ENCODE measurements at regions not wholly inside any gene's neighbourhood (a gene's known extent, or its start where the extent isn't known, plus 50 kb on each side); places are given as distances from the start of the nearest gene placed in this dataset.
A peak's percentile ranks its signal among the peaks of the same experiment; 100 is the strongest.

DNA sequence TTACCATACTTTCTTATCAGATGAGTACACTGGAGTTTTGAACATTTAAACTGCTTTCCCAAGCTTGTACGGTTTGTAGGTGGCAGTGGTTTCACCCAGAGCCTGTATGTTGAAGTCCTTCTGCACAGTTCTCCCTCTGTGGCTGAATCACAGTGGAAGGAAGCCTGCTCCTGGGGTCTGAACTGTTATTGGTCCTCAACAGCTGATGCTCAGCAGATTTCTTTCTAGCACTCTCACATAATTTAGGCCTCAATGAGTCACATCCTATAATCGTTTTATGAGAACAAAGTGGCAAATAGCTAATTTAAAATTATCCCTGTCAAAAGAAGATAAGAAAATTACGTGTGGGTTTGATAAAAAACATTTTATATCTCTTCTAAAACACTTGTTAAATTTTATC, 229.7 kb downstream of the TLE4 start:
- H3K4me3 ChIP-seq (ENCODE audit: low read length) = no peak overlapping the region
- H3K4me1 ChIP-seq (ENCODE audit: control insufficient read depth, insufficient read depth, low read length) = peaks cover 6% of the 10 kb centered on the region
- WGBS (ENCODE audit: insufficient coverage) = no CpG with 5 or more reads among the region's 3 CpGs
- no peaks in the 10 kb centered on the region for H3K36me3 ChIP-seq (ENCODE audit: control insufficient read depth, insufficient read depth, low read length)
- no peak for DNase-seq
- no peak overlapping the region for H3K27ac ChIP-seq (ENCODE audit: low read length)
- H3K27me3 ChIP-seq (ENCODE audit: control insufficient read depth, insufficient read depth, low read length) = no peaks in the 10 kb centered on the region
- H3K9me3 ChIP-seq (replicated peaks; ENCODE audit: control insufficient read depth, low read depth, low read length) = no peaks in the 10 kb centered on the region

DNA sequence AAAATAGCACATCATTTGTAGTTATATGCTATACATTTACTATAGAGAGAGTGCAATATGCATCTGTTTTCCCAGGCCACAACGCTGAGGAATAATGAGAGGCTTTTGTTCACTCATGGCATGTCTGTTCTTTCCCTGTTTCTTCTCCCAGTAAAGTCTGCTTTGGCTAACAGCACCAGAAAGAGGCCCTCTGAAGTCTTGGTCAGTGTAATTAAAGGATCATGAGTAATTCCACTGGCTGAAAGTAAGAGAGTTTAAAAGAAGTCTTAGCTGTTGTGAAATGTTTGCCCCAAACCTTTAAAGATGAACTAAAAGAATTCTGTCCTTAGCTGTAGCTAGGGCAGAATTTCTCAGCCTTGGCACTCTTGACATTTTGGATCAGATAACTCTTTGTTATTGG, 228.8 kb downstream of the TLE4 start:
- Histone ChIP-seq H3K27ac (ENCODE audit: low read length) (no peak overlapping the region), H3K4me3 (ENCODE audit: low read length) (no peak overlapping the region), H3K9me3 (replicated peaks; ENCODE audit: control insufficient read depth, low read depth, low read length) (no peaks in the 10 kb centered on the region), H3K27me3 (ENCODE audit: control insufficient read depth, insufficient read depth, low read length) (no peaks in the 10 kb centered on the region), H3K4me1 (ENCODE audit: control insufficient read depth, insufficient read depth, low read length) (peaks cover 6% of the 10 kb centered on the region), H3K36me3 (ENCODE audit: control insufficient read depth, insufficient read depth, low read length) (no peaks in the 10 kb centered on the region)
- WGBS (ENCODE audit: insufficient coverage) = no CpG with 5 or more reads among the region's 1 CpG
- no peak for DNase-seq

DNA sequence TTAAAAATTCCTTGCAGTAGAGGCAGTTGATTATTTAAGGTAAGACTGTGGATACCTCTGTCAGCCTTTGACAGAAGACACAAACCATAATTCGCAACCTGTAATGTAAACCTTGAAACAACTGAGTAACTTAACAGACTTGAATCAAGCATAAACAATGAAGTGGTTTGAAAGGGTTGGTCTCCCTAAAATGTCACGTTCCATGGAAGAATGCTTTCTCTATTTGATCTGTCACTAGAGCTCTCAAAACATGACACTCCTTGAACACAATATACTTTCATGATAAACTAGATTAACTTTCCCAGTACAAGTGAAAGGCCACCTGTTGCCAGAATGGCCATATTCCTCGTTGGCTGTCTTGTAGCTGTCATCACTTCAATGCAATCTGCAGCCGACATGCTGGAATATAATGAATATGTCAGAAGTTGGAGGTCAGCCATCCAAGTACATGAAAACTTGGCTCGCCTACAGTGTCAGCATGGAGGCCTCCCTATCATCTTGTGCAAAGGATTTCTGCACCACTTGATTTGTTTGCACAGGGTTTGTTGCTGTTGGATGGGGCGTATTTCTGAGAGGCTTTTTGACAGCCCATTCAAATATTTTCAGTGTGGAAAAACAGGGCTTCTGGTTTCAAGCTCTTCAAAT, 228.0 kb downstream of the TLE4 start:
- peak; percentile 85 for DNase-seq
- H3K4me1 ChIP-seq (ENCODE audit: control insufficient read depth, insufficient read depth, low read length) = peaks cover 6% of the 10 kb centered on the region
- H3K9me3 ChIP-seq (replicated peaks; ENCODE audit: control insufficient read depth, low read depth, low read length) = no peaks in the 10 kb centered on the region
- no peak overlapping the region for H3K4me3 ChIP-seq (ENCODE audit: low read length)
- H3K27me3 ChIP-seq (ENCODE audit: control insufficient read depth, insufficient read depth, low read length) = no peaks in the 10 kb centered on the region
- no peaks in the 10 kb centered on the region for H3K36me3 ChIP-seq (ENCODE audit: control insufficient read depth, insufficient read depth, low read length)
- WGBS (ENCODE audit: insufficient coverage) = 30% methylated on average over 2 of the region's 6 CpGs
- no peak overlapping the region for H3K27ac ChIP-seq (ENCODE audit: low read length)

DNA sequence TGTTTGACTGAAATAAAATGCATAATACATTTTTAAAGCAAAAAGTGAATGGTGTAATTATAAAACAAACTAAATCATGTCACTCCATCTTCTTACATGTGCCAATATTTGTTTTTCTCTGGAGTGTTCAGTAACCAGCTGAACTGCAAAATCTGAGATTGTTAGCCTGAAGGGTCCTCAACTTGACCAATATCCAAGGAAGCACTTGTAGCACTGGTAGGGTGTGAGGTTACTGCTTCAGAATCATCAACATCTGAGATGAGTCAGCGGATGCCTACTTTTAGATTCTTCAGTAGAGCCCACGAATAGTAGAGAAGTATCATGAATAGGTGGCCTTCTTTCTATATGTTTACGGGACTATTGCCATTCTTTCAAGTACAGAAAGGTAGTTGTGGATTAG, 226.7 kb downstream of the TLE4 start:
- Histone ChIP-seq H3K9me3 (replicated peaks; ENCODE audit: control insufficient read depth, low read depth, low read length) (no peaks in the 10 kb centered on the region), H3K27me3 (ENCODE audit: control insufficient read depth, insufficient read depth, low read length) (no peaks in the 10 kb centered on the region), H3K36me3 (ENCODE audit: control insufficient read depth, insufficient read depth, low read length) (no peaks in the 10 kb centered on the region), H3K27ac (ENCODE audit: low read length) (no peak overlapping the region), H3K4me3 (ENCODE audit: low read length) (no peak overlapping the region), H3K4me1 (ENCODE audit: control insufficient read depth, insufficient read depth, low read length) (peaks cover 6% of the 10 kb centered on the region)
- WGBS (ENCODE audit: insufficient coverage) = 100% methylated on average over 2 of the region's 3 CpGs
- no peak for DNase-seq

DNA sequence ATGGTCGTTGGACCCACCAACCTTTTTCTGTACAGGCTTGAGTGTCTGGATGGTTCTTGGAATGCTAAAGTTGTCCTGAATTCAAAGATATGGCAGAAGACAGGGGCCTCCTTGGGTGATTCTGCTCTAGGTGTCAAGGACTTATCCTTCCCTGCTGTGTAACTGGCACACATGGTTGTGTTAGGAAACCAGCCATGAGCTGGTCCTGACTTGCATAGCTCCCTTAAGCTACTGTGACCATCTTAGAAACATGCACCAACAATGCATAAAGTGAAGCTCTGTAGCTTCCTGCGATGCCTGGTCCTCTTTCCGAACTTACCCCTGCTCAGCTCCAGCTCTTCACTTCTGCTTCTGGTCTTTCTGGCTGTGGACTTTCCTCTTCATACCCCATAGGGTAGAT, 224.6 kb downstream of the TLE4 start:
- no peak for DNase-seq
- Histone ChIP-seq H3K4me3 (ENCODE audit: low read length) (no peak overlapping the region), H3K9me3 (replicated peaks; ENCODE audit: control insufficient read depth, low read depth, low read length) (no peaks in the 10 kb centered on the region), H3K4me1 (ENCODE audit: control insufficient read depth, insufficient read depth, low read length) (peaks cover 6% of the 10 kb centered on the region), H3K36me3 (ENCODE audit: control insufficient read depth, insufficient read depth, low read length) (no peaks in the 10 kb centered on the region), H3K27me3 (ENCODE audit: control insufficient read depth, insufficient read depth, low read length) (no peaks in the 10 kb centered on the region), H3K27ac (ENCODE audit: low read length) (no peak overlapping the region)
- no CpG with 5 or more reads among the region's 3 CpGs for WGBS (ENCODE audit: insufficient coverage)

DNA sequence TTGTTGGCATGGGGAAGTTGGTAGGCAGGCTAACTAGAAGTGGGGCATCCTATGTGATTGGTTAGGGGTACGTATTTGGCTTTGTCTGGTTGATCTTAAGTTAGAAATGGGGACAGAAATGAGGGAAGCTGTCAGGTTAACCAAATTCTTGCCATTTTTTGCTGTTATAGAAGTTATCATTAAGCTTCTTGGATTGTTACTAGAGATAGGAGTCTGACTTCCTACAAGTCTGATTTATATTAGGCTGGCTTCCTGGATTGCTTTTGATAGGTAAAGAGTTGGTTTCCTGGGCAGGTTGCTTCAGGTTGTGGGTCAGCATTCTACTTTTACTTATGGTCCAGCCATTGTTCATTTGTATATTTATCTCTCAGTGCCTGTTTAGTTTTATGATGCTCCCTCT, 216.9 kb downstream of the TLE4 start:
- Histone ChIP-seq H3K4me1 (ENCODE audit: control insufficient read depth, insufficient read depth, low read length) (no peaks in the 10 kb centered on the region), H3K4me3 (ENCODE audit: low read length) (no peak overlapping the region), H3K36me3 (ENCODE audit: control insufficient read depth, insufficient read depth, low read length) (no peaks in the 10 kb centered on the region), H3K27me3 (ENCODE audit: control insufficient read depth, insufficient read depth, low read length) (no peaks in the 10 kb centered on the region), H3K27ac (ENCODE audit: low read length) (no peak overlapping the region), H3K9me3 (replicated peaks; ENCODE audit: control insufficient read depth, low read depth, low read length) (no peaks in the 10 kb centered on the region)
- WGBS (ENCODE audit: insufficient coverage) = 80% methylated on average over 1 of the region's 1 CpG
- no peak for DNase-seq

DNA sequence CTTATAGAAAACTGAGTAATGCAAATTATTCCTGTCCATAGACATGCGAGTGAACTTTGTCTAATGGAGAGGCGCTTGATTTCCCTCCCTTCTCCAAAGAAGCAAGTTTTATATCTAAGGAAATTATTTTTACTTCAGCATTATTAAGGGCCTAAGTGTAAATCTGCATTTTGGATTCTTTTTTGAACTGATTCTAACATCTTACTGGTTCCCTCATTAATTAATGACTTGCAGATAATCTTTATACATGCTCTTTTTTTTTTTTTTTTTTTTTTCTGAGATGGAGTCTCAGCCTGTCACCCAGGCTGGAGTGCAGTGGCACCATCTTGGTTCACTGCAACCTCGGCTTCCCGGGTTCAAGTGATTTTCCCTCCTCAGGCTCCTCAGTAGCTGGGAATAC, 209.5 kb downstream of the TLE4 start:
- WGBS (ENCODE audit: insufficient coverage) = no CpG with 5 or more reads among the region's 4 CpGs
- Histone ChIP-seq H3K4me1 (ENCODE audit: control insufficient read depth, insufficient read depth, low read length) (no peaks in the 10 kb centered on the region), H3K27ac (ENCODE audit: low read length) (no peak overlapping the region), H3K27me3 (ENCODE audit: control insufficient read depth, insufficient read depth, low read length) (no peaks in the 10 kb centered on the region), H3K4me3 (ENCODE audit: low read length) (no peak overlapping the region), H3K9me3 (replicated peaks; ENCODE audit: control insufficient read depth, low read depth, low read length) (no peaks in the 10 kb centered on the region), H3K36me3 (ENCODE audit: control insufficient read depth, insufficient read depth, low read length) (no peaks in the 10 kb centered on the region)
- no peak for DNase-seq

DNA sequence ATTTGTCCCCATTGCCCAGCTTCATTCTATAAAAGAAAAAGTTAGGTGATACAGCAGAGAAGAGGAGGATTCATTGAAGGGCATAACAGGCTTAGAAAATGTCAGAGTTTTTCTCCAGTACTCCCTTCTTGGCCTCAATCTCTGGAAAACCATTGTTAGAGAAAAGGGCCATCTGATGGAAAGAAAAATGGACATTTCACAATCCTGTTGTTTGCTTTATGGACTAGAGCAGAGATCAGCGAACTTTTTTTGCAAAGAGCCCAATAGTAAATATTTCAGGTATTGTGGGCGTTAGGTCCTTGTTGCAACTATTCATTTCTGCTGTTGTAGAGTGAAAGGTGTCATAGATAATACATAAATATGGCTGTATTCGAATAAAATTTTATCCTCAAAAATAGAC, 208.8 kb downstream of the TLE4 start:
- H3K27ac ChIP-seq (ENCODE audit: low read length) = no peak overlapping the region
- whole genome bisulfite sequencing (ENCODE audit: insufficient coverage) = no CpG with 5 or more reads among the region's 3 CpGs
- no peaks in the 10 kb centered on the region for H3K9me3 ChIP-seq (replicated peaks; ENCODE audit: control insufficient read depth, low read depth, low read length)
- no peaks in the 10 kb centered on the region for H3K27me3 ChIP-seq (ENCODE audit: control insufficient read depth, insufficient read depth, low read length)
- H3K4me1 ChIP-seq (ENCODE audit: control insufficient read depth, insufficient read depth, low read length) = no peaks in the 10 kb centered on the region
- no peaks in the 10 kb centered on the region for H3K36me3 ChIP-seq (ENCODE audit: control insufficient read depth, insufficient read depth, low read length)
- H3K4me3 ChIP-seq (ENCODE audit: low read length) = no peak overlapping the region
- DNase-seq = no peak

DNA sequence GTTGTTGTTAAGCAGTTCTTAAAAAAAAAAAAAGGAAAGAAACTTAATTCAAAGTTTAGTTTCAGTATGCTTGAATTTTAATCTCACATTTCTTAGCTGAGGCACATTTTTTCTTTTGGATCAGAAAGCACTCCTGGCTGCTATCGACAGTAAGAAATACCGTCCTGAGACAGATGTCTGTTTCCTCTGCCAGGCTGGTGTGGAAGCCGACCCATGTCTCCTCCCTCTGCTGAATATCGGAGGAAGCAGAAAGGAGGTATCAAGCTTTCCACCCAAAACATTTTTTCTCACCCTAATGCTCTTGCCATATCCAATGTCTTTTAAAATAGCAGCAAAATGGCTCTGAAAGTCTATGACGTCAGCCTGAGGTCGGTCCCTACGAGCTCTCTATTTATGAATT, 208.1 kb downstream of the TLE4 start:
- H3K36me3 ChIP-seq (ENCODE audit: control insufficient read depth, insufficient read depth, low read length) = no peaks in the 10 kb centered on the region
- peak; percentile 30 for DNase-seq

DNA sequence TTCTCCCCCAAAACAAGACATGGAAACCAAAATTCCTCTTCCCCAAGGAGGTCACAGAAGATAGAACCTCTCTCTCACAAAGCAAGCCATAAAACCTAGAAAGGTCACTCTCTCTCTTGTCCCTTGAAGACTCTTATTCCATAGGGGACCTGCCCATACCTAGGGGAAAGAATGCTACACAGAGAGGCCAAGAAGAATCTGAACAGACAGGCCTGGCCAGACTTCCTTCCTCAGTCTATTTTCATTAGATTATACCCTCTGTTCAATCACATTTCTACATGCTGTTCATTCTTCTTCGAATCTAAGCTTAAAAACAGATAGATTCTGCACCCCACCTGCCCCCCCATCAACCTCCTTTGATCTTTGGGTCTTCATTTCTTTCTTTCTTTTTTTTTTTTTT, 206.8 kb downstream of the TLE4 start:
- no peak for DNase-seq
- Histone ChIP-seq H3K36me3 (ENCODE audit: control insufficient read depth, insufficient read depth, low read length) (no peaks in the 10 kb centered on the region), H3K4me3 (ENCODE audit: low read length) (no peak overlapping the region), H3K4me1 (ENCODE audit: control insufficient read depth, insufficient read depth, low read length) (no peaks in the 10 kb centered on the region), H3K27me3 (ENCODE audit: control insufficient read depth, insufficient read depth, low read length) (no peaks in the 10 kb centered on the region), H3K27ac (ENCODE audit: low read length) (no peak overlapping the region), H3K9me3 (replicated peaks; ENCODE audit: control insufficient read depth, low read depth, low read length) (no peaks in the 10 kb centered on the region)
- 79% methylated on average over 1 of the region's 1 CpG for WGBS (ENCODE audit: insufficient coverage)

More for the DNA sequence above, 208.1 kb downstream of the TLE4 start:
- H3K4me3 ChIP-seq (ENCODE audit: low read length) = no peak overlapping the region
- no peaks in the 10 kb centered on the region for H3K4me1 ChIP-seq (ENCODE audit: control insufficient read depth, insufficient read depth, low read length)
- no peak overlapping the region for H3K27ac ChIP-seq (ENCODE audit: low read length)
- 0% methylated on average over 2 of the region's 7 CpGs for WGBS (ENCODE audit: insufficient coverage)
- no peaks in the 10 kb centered on the region for H3K9me3 ChIP-seq (replicated peaks; ENCODE audit: control insufficient read depth, low read depth, low read length)
- no peaks in the 10 kb centered on the region for H3K27me3 ChIP-seq (ENCODE audit: control insufficient read depth, insufficient read depth, low read length)

DNA sequence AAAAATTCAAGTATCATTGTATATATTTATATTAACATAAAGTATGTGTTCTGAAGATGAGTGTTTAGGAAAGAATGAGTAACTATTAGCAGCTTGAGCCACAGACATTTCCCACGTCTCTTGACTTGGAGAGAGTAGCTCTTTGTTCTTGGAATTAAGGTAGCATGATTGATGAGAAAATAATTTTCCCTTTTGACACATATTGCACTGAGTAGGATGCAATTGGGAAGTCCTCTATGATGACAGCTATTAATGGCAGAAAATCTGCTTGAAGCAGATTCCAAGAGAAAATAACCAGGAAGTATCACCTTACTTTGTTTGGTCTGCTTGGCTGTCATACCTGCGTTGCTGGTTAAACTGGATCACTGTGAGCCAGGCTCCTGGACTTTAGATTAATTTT, 204.8 kb downstream of the TLE4 start:
- no peaks in the 10 kb centered on the region for H3K36me3 ChIP-seq (ENCODE audit: control insufficient read depth, insufficient read depth, low read length)
- DNase-seq = no peak
- no CpG with 5 or more reads among the region's 2 CpGs for WGBS (ENCODE audit: insufficient coverage)
- H3K27me3 ChIP-seq (ENCODE audit: control insufficient read depth, insufficient read depth, low read length) = no peaks in the 10 kb centered on the region
- no peaks in the 10 kb centered on the region for H3K4me1 ChIP-seq (ENCODE audit: control insufficient read depth, insufficient read depth, low read length)
- no peak overlapping the region for H3K4me3 ChIP-seq (ENCODE audit: low read length)
- H3K9me3 ChIP-seq (replicated peaks; ENCODE audit: control insufficient read depth, low read depth, low read length) = no peaks in the 10 kb centered on the region
- no peak overlapping the region for H3K27ac ChIP-seq (ENCODE audit: low read length)
